ENCODE measurements at regions not wholly inside any gene's neighbourhood (a gene's known extent, or its start where the extent isn't known, plus 50 kb on each side); places are given as distances from the start of the nearest gene placed in this dataset.
"Not testable (repeated sequence)": the region's sequence is repeated elsewhere in the genome, so short reads cannot be mapped to it uniquely, and the experiment has no call there.

DNA sequence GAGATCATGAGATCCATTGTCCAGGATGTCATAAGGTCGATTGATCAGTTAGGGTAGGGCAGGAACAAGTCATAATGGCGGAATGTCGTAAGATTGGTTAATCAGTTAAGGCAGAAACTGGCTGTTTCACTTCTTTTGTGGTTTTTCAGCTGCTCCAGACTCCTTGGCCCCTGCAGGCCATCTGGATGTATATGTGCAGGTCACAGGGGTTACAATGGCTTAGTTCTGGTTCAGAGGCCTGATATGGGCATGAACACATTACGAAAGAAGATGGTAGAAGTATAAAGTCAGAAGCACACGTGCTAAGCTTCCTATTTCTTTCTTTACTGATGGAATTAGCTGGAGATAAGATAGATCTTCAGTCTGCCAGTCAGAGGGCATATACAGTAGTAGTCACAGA is 315.4 kb upstream of the LRRC3B start:
- Histone ChIP-seq H3K4me3 (no peak overlapping the region), H3K4me2 (no peak overlapping the region), H3K9ac (no peak overlapping the region), H4K20me1 (no peaks in the 10 kb centered on the region), H3K27me3 (no peaks in the 10 kb centered on the region), H3K27ac (no peak overlapping the region), H3K36me3 (no peaks in the 10 kb centered on the region), H3K9me3 (peaks cover 20% of the 10 kb centered on the region), H3K4me1 (peaks cover 5% of the 10 kb centered on the region; the same call in 1 of the 2 replicates)
- TF ChIP-seq Cebpa-rat (IDR thresholded peaks at IDR 0.05) = no peak

DNA sequence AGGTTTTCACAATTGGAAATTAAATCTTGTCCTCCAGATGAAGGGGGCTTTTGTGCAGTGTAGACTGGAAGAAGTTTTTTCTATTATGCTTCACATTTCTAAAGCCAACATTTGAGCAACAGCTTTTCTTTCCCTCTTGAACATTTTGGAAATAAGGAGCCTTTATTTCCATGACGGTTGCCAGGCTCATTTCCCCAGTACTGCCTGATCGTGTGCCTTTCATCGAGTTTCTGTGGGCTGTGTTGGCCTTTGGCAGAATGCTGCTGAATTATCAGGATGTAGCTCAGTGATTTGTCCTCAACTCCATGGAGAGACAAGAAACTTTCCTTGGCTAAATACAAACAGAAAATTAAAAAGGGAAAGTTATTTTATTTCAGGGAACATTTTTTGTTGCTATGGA is 314.8 kb upstream of the LRRC3B start:
- Histone ChIP-seq H3K27me3 (no peaks in the 10 kb centered on the region), H3K9ac (no peak overlapping the region), H3K27ac (no peak overlapping the region), H4K20me1 (no peaks in the 10 kb centered on the region), H3K4me3 (no peak overlapping the region), H3K4me2 (no peak overlapping the region), H3K36me3 (no peaks in the 10 kb centered on the region), H3K9me3 (peaks cover 20% of the 10 kb centered on the region), H3K4me1 (peaks cover 5% of the 10 kb centered on the region; the same call in 1 of the 2 replicates)
- no peak for TF ChIP-seq Cebpa-rat (IDR thresholded peaks at IDR 0.05)

DNA sequence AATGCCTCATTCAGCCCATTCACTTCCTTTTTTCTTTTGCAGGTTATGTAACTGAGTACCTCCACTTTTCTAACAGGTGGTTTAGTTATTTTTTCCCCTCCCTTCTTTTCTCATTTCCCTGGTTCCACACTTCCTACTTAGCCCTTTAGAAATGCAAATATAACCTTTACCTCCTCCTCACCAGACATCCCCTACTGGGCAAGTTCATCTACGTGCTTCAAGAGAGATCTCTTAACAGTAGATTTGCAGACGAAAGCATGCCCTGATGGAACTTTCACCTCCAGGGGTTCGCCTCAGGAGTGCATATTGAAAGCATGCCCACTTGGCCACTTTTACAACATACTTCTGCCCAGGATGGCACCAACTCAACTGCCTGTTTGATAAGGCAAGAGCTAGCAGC is 314.1 kb upstream of the LRRC3B start:
- no peak for TF ChIP-seq Cebpa-rat (IDR thresholded peaks at IDR 0.05)
- Histone ChIP-seq H3K27me3 (no peaks in the 10 kb centered on the region), H3K4me2 (no peak overlapping the region)

DNA sequence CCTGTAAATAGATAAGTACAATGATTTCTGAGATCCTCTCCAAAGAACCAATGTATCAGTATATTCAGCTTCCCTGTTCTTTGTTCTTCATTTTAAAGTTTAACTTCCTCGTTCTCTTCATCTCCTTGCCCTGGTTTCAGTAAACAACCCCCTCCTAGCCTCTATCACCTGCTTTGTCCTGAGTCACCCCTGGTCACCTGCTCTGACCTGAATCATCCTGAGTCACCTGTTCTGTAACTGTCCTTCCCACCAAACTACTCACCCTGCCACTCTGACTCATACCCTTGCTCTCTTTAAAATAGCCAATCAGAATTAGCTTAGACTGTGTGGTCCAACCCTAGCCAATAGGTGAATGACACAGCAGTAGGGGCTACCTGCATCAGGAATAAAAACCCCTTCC is 313.0 kb upstream of the LRRC3B start:
- H3K27ac ChIP-seq, H4K20me1 ChIP-seq, H3K4me3 ChIP-seq, H3K9ac ChIP-seq, H3K4me1 ChIP-seq, H3K27me3 ChIP-seq, H3K36me3 ChIP-seq, H3K4me2 ChIP-seq: not testable (repeated sequence)
- H3K9me3 ChIP-seq = peaks cover 20% of the 10 kb centered on the region

More for the DNA sequence above, 314.1 kb upstream of the LRRC3B start:
- H3K9ac ChIP-seq = no peak overlapping the region
- no peak overlapping the region for H3K27ac ChIP-seq
- H3K9me3 ChIP-seq = peaks cover 20% of the 10 kb centered on the region
- no peaks in the 10 kb centered on the region for H4K20me1 ChIP-seq
- no peaks in the 10 kb centered on the region for H3K36me3 ChIP-seq
- peaks cover 5% of the 10 kb centered on the region; the same call in 1 of the 2 replicates for H3K4me1 ChIP-seq
- H3K4me3 ChIP-seq = no peak overlapping the region

DNA sequence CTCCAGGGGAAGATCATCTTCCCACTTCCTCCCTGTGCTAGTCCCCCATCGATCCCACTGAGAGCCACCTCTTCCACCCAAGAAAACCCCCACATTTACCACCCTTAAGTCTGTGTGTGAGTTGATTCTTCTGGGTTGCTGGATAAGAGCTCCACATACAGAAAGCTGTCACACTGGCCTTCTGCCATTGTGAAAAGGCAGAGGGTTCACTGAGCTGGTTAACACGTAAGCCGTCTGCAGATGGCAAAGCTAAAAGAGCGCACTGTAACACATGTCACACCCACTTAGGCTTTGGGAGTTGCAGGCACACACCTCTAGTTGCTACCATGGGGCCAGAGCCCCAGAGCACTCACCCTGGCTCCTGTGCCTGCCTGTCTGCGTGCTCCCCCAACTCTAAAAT is 309.8 kb upstream of the LRRC3B start:
- Histone ChIP-seq H3K4me1 (no peaks in the 10 kb centered on the region), H3K4me2 (no peak overlapping the region), H3K9me3 (peaks cover 33% of the 10 kb centered on the region), H3K27me3 (no peaks in the 10 kb centered on the region), H3K27ac (no peak overlapping the region), H3K4me3 (no peak overlapping the region), H4K20me1 (no peaks in the 10 kb centered on the region), H3K36me3 (no peaks in the 10 kb centered on the region), H3K9ac (no peak overlapping the region)
- no peak for TF ChIP-seq Cebpa-rat (IDR thresholded peaks at IDR 0.05)

DNA sequence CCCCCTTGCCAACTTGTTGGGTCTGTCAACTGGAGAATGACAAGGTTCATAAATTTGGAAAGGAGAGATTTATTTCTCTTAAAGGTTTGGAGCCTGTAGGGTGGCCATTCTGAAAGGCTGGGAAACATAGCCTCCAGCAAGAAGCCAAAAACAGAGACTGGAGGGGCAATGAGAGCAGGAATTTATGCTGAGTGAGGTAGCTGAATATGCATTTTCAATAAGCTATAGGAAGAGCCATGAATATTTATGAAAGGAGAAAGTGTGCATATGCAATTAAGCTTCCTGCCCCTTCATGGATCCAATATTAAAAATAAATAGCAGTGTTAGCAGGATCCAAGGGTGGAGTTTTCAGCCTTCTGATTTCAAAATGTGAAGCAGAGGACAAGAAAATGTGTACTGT is 306.1 kb upstream of the LRRC3B start:
- Histone ChIP-seq H3K4me3 (no peak overlapping the region), H4K20me1 (no peaks in the 10 kb centered on the region), H3K27me3 (no peaks in the 10 kb centered on the region), H3K9ac (no peak overlapping the region), H3K9me3 (peaks cover 26% of the 10 kb centered on the region), H3K36me3 (no peaks in the 10 kb centered on the region), H3K27ac (no peak overlapping the region), H3K4me2 (no peak overlapping the region), H3K4me1 (no peaks in the 10 kb centered on the region)
- TF ChIP-seq Cebpa-rat (IDR thresholded peaks at IDR 0.05) = no peak

DNA sequence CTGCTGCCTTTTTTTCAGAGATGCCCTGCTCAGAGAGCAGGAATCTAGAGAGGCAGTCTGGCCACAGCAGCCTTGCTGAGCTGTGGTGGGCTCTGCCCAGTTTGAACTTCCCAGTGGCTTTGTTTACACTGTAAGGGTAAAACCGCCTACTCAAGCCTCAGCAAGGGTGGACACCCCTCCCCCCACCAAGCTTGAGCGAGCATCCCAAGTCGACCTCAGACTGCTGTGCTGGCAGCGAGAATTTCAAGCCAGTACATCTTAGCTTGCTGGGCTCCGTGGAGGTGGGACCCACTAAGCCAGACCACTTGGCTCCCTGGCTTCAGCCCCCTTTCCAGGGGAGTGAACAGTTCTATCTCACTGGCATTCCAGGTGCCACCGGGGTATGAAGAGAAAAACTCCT is 298.8 kb upstream of the LRRC3B start:
- H3K4me1 ChIP-seq, H3K36me3 ChIP-seq: not testable (repeated sequence)

DNA sequence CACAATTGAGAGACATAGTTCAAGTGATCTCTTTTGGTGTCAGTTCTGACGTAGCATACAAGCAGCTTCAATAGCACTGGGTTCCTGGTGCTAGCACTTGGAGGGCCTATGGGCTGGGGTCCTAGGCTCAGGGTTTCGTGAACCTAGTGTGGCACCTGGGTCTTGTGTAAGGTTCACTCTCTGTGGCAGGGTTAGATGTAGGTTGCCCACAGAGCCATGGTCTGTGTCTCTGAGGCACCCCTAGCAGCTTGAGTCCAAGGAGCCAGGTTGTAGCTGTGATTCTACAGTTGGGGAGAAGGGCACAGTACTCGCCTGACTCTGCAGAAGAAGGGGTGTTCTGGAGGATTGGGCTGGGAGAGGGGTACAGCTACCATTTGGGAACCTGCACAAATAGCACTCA is 282.6 kb upstream of the LRRC3B start:
- no peak overlapping the region for H3K4me2 ChIP-seq
- no peak for TF ChIP-seq Cebpa-rat (IDR thresholded peaks at IDR 0.05)
- H3K4me3 ChIP-seq = no peak overlapping the region
- no peaks in the 10 kb centered on the region for H3K9me3 ChIP-seq
- H3K36me3 ChIP-seq = no peaks in the 10 kb centered on the region
- no peaks in the 10 kb centered on the region for H3K27me3 ChIP-seq
- H4K20me1 ChIP-seq = no peaks in the 10 kb centered on the region
- H3K9ac ChIP-seq = no peak overlapping the region
- no peaks in the 10 kb centered on the region for H3K4me1 ChIP-seq
- no peak overlapping the region for H3K27ac ChIP-seq

More for the DNA sequence above, 298.8 kb upstream of the LRRC3B start:
- H4K20me1 ChIP-seq, H3K27me3 ChIP-seq, H3K4me3 ChIP-seq, H3K9ac ChIP-seq, H3K27ac ChIP-seq, H3K4me2 ChIP-seq: not testable (repeated sequence)
- H3K9me3 ChIP-seq = peaks cover 39% of the 10 kb centered on the region

DNA sequence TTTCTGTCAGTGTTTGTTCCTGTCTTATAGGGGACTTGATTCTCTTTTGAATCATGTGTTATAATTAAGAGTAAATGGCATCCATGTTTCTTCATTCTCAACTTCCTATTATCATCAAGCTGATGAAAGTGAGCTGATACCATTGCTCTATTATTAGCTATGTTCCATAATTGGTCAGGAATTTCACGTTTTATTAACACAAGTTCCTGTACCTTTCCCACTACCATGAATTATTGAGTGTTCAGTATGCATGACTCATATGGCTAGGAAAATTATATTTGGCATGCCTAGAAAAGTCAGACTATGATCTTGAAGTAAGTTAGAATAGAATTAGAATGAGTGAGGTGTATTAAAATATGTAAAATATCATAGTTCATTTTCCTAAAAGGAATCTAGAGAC is 278.9 kb upstream of the LRRC3B start:
- Histone ChIP-seq H3K27ac (no peak overlapping the region), H3K4me2 (no peak overlapping the region), H3K4me1 (no peaks in the 10 kb centered on the region), H3K27me3 (no peaks in the 10 kb centered on the region), H3K36me3 (no peaks in the 10 kb centered on the region), H3K9ac (no peak overlapping the region), H3K4me3 (no peak overlapping the region), H4K20me1 (no peaks in the 10 kb centered on the region), H3K9me3 (peaks cover 15% of the 10 kb centered on the region)
- no peak for TF ChIP-seq Cebpa-rat (IDR thresholded peaks at IDR 0.05)

DNA sequence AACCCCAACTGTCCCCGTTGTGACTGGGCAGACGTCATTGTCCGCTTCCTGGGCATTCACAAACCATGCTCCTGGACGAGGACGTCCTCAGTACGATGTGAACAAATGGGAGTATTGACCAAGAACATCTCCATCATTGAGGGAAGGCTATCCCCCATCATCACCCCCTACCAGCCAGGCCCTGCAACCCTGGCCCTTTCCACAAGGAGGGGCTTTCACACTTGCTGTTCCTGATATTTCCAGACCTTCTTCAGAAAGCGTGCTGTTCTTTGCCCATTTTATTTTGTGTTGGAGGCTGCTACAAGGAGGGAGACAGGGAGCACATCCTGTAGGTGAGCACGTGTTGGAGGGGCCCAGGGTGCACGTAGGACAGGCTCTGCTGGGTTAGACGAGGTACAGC is 277.0 kb upstream of the LRRC3B start:
- no peaks in the 10 kb centered on the region for H3K4me1 ChIP-seq
- no peaks in the 10 kb centered on the region for H3K36me3 ChIP-seq
- H3K27me3 ChIP-seq = no peaks in the 10 kb centered on the region
- no peak overlapping the region for H3K27ac ChIP-seq
- no peak overlapping the region for H3K9ac ChIP-seq
- H3K4me2 ChIP-seq = no peak overlapping the region
- peaks cover 31% of the 10 kb centered on the region for H3K9me3 ChIP-seq
- no peak for TF ChIP-seq Cebpa-rat (IDR thresholded peaks at IDR 0.05)
- H4K20me1 ChIP-seq = no peaks in the 10 kb centered on the region
- H3K4me3 ChIP-seq = no peak overlapping the region

DNA sequence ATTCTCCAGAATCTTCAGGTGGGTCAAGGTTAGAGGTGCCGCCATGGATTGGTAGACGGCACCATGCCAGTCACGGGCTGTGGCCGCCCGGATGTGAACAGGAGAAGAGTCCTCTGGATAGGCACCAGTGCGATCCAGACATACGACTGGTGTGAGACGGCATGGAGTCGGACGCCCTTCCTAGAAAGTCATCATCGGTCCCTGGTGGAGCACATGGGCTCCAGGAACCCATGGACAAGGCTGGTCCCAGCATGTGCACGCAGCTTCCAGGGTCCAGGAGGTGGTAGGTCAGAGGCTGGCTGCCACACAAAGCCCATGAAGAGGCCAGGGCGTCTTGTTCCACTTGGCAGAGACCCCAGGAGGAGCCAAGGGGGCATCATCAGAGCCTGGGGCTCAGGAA is 276.1 kb upstream of the LRRC3B start:
- Histone ChIP-seq H3K4me2 (no peak overlapping the region), H3K9ac (no peak overlapping the region), H3K4me3 (no peak overlapping the region), H3K9me3 (peaks cover 37% of the 10 kb centered on the region), H3K27ac (no peak overlapping the region), H3K27me3 (no peaks in the 10 kb centered on the region), H3K4me1 (no peaks in the 10 kb centered on the region), H3K36me3 (no peaks in the 10 kb centered on the region), H4K20me1 (no peaks in the 10 kb centered on the region)
- TF ChIP-seq Cebpa-rat (IDR thresholded peaks at IDR 0.05) = no peak
